ENCODE measurements at regions not wholly inside any gene's neighbourhood (a gene's known extent, or its start where the extent isn't known, plus 50 kb on each side); places are given as distances from the start of the nearest gene placed in this dataset.
"Not testable (repeated sequence)": the region's sequence is repeated elsewhere in the genome, so short reads cannot be mapped to it uniquely, and the experiment has no call there.

DNA sequence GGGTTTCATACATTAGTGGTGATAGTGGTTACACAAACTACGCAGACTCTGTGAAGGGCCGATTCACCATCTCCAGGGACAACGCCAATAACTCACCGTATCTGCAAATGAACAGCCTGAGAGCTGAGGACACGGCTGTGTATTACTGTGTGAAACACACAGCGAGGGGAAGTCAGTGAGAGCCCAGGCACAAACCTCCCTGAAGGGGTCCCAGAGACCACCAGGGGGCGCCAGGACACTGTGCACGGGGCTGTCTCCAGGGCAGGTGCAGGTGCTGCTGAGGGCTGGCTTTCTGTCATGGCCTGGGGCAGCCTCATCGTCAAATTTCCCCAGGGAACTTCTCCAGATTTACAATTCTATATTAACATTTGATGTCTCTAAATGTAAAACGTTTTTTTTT, 184.6 kb upstream of the TP53TG3C start:
- DNase-seq (ENCODE audit: low read depth in 4 of 4, low spot score in 1 of 4) = peak in 2 of 4 experiments; percentile 25 to 28

GRCh38 chr16:33027121-33027520, 166.9 kb upstream of the TP53TG3C start:
- not testable (repeated sequence) for DNase-seq (ENCODE audit: low read depth in 4 of 4, low spot score in 1 of 4)

DNA sequence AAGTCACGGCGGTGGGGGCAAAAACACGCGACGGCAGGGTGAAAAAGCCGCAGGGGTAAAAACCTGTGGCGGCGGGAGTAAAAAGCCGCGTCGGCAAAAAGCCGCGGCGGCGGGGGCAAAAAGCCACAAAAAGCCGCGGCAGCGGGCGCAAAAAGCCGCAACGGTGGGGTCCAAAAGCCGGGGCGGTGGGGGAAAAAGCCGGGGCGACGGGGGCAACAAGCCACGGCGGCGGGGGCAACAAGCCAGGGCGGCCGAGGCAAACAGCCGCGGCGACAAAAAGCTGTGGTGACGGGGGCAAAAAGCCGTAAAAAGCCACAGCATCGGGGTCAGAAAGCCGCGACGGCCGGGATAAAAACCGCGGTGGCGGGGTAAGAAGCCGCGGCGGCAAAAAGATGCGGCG, 166.1 kb upstream of the TP53TG3C start:
- not testable (repeated sequence) for DNase-seq (ENCODE audit: low read depth in 4 of 4, low spot score in 1 of 4)

- DNase-seq (ENCODE audit: low read depth in 4 of 4, low spot score in 1 of 4) = peak in 1 of 4 experiments; percentile 2
Measured at GRCh38 chr16:33028707-33029390, 165.2 kb upstream of the TP53TG3C start.

- DNase-seq (ENCODE audit: low read depth in 4 of 4, low spot score in 1 of 4) = not testable (repeated sequence)
Measured at GRCh38 chr16:33048849-33049248, 145.2 kb upstream of the TP53TG3C start.

DNA sequence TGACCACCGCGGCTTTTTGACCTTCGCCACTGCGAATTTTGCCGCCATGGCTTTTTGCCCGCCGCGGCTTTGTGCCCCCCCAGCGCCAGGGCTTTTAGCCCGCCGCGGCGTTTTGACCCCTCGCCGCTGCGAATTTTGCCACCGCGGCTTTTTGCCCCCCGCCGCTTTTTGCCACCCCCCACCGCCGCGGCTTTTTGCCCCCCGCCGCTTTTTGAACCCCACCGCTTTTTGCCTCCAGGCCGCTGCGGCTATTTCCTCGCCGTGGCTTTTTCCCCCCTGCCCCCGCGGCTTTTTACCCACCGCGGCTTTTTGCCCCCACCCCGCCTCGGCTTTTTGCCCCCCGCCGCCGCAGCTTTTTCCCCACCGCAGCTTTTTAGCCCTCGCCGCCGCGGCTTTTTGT, 134.8 kb upstream of the TP53TG3C start:
- DNase-seq (ENCODE audit: low read depth in 4 of 4, low spot score in 1 of 4) = no peak

DNA sequence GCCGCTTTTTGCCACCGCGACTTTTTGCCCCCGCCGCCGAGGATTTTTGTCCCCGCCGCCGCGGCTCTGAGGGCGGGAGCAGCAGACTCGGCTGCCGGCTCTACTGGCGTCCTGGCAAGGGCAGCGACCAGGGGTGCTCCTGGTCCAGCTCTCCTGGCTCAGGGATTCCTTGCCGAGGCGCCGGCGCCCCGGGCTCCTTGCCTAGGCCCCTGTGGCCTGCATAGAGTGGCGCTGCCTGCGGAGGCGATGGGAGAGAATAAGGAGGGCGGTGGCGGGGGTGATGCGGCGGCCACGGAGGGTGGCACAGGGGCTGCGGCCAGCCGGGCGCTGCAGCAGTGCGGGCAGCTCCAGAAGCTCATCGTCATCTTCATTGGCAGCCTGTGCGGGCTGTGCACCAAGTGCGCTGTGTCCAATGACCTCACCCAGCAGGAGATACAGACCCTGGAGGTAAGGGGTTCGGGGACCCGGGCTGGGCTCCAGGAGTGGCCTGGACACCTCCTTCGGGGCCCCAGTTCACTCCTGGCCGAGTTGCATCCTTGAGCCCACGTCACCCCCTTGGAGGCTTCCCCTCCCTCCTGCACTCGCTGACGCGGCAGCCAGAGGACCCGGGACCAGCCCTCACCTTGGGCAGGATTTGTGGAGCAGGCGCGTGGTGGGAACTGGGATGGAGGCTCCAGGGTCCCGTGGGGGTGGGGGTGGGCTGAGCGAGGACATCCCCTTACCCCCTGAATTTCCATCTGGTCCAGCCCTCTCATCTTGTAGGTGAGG, 134.2 kb upstream of the TP53TG3C start:
- not testable (repeated sequence) for DNase-seq (ENCODE audit: low read depth in 4 of 4, low spot score in 1 of 4)

DNA sequence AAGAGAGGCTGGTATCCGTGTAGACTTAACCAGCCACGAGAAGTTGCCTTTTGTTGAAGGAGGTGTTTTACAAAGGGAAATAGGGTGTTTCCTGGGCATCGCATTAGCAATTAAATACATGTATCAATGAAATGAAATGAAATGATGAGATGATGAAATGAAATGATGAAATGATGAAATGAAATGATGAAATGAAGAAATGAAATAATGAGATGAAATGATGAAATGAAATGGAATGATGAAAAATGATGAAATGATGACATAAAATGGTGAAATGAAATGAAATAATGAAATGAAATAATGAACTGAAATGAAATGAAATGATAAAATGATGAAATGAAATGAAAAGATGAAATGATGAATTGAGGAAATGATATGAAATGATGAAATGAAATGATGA, 131.3 kb upstream of the TP53TG3C start:
- DNase-seq (ENCODE audit: low read depth in 4 of 4, low spot score in 1 of 4) = not testable (repeated sequence)

- not testable (repeated sequence) for DNase-seq (ENCODE audit: low read depth in 4 of 4, low spot score in 1 of 4)
Measured at GRCh38 chr16:33063365-33064170, 130.5 kb upstream of the TP53TG3C start.

GRCh38 chr16:33064454-33065073, 129.5 kb upstream of the TP53TG3C start:
- not testable (repeated sequence) for DNase-seq (ENCODE audit: low read depth in 4 of 4, low spot score in 1 of 4)
